Medulla oblongata (tissue), 1 donor: ENCODE measurements at regions not wholly inside any gene's neighbourhood (a gene's known extent, or its start where the extent isn't known, plus 50 kb on each side); places are given as distances from the start of the nearest gene placed in this dataset.
"Not testable (repeated sequence)": the region's sequence is repeated elsewhere in the genome, so short reads cannot be mapped to it uniquely, and the experiment has no call there.

Experiments
- DNase-seq: peaks from one replicate; pipeline ENCODE4 v3.0.0-alpha.2; 2015; ENCODE audit errors: extremely low spot score

DNA sequence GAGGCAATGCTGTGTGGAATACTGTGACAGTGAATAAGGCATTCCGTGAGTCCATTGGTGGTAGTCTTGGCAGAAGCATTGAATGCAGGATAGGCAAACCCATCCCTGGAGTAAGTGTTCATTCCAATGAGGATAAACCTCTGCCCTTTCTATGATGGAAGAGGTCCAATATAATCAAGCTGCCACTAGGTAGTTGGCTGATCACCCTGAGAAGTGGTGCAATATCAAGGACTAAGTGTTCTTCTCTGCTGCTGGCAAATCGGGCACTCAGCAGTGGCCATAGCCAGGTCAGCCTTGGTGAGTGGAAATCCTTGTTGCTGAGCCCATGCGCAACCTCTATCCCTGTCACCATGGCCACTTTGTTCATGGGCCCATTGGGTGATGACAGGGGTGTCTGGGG, 70.1 kb downstream of the FBXO4 start:
- DNase-seq: no peak

DNA sequence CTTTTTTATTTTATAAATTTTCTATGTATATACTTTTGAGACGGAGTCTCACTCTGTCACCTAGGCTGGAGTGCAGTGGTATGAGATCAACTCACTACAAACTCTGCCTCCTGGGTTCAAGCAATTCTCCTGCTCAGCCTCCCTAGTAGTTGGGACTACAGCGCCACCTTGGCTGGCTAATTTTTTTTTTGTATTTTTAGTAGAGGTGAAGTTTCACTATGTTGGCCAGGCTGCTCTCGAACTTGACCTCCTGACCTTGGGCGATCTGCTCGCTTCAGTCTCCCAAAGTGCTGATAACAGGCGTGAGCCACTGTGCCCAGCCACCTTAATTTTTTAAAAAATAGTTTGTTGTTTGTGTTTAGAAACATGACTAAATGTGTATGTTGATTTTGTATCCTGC, 76.6 kb downstream of the FBXO4 start:
- no peak for DNase-seq

DNA sequence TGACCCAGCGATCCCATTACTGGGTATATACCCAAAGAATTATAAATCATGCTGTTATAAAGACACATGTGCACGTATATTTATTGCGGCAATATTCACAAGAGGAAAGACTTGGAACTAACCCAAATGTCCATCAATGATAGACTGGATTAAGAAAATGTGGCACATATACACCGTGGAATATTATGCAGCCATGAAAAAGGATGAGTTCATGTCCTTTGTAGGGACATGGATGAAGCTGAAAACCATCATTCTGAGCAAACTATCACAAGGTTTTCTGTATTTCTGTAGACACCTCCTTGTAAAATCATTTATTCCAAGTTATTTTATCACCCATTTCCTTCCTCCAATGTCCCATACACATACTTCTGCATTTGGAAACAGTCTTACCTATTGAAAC, 78.8 kb downstream of the FBXO4 start:
- not testable (repeated sequence) for DNase-seq

DNA sequence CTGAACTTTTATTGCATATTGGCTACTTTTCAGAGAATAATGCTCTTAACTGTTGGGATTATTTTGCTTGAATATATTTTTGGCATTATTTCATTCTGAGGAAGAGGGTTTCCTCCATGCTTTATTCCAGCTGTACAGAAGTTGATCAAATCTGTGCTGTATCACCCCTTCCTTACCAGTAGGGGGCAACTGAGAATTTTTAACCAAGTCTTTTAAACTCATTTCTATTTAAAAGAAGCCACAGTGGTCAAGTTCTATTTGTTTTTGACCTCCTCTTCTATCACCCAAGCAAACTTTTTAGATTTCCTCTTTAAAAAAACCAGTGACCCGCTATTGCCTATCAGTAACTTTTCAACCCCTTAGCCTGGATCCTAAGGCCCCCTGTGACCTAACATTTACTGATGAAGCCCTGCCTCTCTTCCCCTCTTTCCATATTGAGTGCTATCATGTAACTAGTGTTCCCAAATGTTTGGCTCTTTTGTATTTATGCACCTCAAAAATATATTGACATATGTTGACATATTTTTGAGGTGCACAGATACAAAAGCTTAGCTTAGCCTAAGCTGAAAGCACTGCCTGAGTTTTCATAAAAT, 80.6 kb downstream of the FBXO4 start:
- DNase-seq: peak; percentile 12

DNA sequence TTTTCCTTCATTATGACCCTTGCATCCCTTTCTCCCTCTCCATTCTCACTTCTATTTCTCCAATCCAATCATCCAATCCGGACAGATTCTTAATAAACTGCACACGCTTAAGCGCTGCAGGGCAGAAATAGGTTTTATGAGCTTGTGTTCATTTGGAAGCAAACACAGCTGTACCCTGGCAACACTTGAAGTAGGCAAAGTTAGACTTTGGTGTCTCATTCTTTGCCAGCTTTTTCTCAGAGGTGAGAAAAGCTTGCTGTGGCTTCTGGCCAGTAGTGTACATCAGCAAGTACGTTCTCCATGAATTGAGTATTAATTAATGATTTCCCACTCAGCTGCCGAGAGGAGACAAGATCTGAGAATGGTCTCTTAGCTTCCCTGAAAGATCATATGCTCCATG, 88.5 kb downstream of the FBXO4 start:
- DNase-seq: no peak

DNA sequence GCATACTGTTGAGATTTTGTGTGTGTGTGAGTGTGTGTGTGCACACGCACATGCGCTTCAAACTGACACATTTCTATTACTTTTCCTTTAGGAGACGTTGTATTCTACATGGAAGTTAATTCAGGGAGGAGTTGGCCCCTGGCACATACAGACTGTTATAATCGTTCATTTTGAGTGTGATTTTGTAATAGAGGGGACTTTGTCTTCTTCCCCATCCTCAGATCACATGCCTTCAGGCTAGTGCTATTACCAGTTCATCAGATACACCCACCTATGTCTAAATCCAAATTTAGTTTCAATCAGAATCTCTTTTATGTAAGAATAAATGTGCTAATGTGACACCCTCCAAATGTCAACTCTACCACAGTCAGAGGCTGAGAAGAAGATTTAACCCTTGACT, 90.2 kb downstream of the FBXO4 start:
- DNase-seq: no peak

DNA sequence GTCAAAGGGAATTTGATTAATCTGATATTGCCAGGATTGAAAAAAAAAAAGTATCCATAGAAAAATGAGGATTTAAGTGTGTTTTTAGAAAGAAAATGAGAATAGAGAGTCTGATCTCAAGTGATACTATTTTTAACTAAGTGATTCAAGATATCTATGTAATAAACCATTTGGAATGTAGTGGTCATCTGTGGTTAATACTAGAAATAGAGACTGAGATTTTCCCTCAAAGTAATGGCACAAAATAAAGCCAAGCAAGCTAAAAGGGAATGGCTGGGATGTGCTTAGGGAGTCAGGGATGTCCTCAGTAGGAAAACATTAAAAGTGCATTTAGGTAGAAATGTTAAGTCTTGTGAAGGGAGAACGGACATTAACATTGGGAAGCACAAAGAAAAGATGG, 90.6 kb downstream of the FBXO4 start:
- no peak for DNase-seq

DNA sequence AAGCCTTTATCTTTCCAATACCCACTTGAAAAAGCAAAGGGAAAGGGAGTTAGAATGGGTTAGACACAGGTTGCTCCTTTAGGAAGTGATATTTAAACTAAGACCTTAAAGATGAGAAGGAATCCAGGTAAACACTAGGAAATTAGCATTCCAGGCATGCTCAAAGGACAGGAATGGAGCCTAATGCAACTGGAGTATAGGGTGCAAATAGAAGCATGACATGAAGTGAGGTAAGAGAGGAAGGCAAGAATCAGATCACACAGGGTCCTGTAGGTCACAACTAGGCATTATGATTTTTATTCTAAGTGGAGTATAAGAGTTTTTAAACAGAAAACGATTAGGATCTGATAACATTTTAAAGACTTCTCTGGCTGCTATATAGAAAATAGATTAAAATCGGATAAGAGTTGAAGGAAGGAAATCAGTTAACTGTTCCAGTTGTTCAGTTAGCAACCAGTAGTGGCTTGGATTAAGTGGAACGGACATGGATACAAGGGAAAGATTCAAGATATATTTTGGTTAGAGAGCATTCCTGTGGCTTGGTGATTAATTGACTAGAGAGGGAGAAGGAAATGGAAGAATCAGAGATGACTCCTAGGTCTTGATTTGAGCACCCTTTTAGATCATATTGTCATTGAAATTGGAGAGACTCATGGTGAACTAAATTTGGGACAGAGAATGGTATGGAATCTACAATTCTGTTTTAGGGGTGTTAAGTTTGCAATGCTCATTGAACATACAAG, 95.9 kb downstream of the FBXO4 start:
- DNase-seq: no peak

DNA sequence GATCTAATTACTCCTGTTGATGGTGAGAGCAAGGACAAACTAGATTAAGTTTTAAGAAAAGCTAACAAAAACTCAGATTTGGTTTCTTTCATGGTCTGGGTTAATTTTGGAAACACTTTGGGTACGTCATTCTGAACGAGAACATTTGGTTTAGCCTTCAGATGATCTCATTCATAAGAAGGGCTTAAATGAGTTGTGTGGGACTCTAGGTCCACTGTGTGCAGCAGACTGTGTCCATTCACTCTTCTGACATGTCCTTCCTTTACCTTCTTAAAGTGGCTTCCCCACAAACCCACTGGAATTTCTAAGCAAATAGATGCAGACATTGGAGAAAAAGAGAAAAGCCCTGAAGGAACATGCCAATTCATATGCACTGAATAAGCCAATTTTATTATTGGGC, 96.8 kb downstream of the FBXO4 start:
- no peak for DNase-seq

DNA sequence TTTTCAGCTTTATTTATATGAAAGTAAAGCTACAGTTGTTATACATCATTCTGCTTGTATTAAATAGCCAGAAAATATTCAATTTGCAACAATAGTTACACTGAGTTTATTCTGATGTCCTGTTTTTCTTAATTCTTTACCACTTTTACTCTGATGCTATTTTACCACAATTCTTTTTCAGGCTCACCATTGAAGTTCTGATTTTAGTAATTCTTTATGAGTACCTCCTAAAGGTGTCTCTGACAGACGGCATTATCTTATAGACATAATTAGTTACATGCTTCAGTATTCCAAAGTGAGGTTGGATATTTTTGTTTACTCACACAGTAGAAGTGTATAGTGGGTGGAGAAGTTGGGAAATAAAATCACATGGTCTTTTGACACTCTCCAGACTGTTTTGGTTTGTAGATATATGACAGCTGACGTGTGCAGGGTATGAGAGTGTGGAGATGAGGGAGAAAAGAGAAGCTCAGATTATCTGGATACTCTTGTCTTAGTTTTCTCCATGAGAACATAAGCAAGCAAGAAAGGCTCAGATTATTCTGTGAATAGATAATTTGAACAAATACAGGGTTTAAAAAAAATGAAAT, 97.4 kb downstream of the FBXO4 start:
- DNase-seq: no peak

DNA sequence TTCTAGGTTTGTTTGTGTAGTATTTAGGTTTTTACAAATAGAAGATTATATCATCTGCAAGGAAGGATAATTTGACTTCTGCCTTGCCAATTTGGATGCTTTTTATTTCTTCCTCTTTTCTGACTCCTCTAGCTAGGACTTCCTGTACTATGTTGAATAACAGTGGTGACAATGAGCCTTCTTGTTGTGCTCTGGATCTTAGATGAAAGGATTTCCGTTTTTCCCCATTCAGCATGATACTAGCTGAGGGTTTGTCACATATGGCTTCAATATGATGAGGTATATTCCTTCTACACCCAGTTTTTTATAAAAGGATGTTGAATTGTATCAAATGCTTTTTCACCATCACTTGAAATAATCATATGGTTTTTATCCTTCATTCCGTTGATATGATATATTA, 101.4 kb downstream of the FBXO4 start:
- no peak for DNase-seq

DNA sequence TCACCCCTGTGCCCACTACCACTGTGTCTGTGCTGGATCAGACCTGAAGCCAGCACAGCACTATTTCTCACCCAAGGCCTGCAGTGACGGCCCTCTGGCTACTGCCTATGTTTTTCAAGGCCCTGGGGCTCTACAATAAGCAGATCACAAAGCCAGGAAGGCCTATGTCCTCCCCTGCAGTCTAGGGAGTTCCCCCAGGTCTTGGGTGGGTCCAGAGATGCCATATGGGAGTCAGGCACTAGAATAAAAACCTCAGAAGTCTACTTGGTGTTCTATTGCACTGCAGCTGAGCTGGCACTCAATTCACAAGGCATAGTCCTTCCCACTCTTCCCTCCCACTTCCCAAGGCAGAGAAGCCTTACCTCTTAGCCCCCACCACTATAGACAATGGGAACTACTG, 107.1 kb downstream of the FBXO4 start:
- DNase-seq: no peak

DNA sequence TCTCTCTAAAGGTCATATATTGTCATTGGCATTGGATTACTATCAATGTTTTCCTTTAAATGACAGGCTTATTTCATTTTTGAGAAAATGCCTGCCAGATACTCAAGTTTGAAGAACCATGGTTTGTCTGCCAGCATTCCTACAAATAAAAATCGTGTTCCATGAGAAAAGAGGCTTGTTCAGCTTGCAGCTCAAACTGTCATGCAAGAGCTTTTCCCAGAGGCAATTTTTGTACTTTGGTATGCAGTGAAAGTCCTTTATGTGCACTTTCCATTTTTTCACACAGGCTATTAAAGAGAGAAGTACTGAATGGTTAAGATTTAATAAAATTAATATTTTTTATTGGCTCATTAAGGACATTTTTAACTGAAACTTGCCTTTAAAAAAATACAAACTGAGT, 110.4 kb downstream of the FBXO4 start:
- no peak for DNase-seq

DNA sequence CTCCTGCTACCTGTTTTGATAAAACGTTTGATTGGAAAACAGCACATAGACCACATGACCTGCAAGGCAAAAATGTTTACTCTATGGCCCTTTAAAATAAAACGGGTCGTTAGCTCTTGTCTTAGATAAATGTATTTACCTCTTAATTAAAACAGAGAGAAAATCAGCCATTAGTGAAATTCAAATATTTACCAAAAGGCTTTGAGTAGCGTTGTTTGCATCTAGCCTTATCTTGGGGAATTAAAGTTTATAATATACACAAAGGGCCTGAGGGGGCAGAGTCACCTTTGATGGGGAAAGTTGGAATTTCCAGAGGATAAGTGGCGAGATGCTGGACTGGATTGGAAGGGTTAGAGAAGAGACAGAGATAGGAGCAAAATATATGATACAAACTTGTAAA, 111.3 kb downstream of the FBXO4 start:
- no peak for DNase-seq

DNA sequence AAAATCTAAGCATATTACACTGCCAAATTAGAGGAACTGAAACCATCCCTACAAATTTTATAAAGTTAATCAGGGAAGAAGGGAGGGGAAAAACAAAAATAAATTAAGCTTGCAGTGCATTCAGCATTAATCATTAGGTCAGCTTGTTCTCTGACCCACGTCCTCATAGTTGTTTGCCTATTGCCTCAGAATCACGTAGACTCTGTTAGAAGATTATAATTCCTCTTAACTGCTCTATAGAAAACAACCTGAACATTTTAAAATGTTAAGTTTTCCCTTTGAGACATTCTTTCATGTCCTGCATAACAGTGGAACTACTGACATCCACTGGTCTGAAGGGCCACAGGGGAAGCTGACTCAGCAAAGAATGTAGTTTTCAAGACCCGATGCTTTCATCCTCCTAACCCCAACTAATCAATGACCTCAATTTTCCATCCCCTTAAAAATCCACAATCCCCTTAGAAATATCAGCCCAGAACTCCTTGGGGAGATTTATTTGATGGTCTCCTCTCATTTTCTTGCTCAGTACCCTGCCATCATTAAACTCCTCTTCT, 112.4 kb downstream of the FBXO4 start:
- DNase-seq: no peak

DNA sequence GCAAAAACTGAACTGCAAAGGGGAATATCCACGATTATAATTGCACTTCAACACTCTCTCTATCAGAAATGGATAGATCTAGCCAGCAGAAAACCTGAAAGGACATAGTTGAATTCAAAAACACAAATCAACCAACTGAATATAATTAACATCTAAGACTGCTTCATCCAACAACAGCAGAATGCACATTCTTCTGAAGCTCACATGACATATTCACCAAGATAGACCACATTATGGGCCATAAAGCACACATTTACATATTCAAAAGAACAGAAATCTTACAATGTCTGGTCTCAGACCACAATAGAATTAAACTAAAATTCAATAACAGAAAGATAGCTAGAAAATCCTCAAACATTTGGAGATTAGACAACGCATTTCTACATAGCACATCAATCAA, 118.3 kb downstream of the FBXO4 start:
- no peak for DNase-seq

DNA sequence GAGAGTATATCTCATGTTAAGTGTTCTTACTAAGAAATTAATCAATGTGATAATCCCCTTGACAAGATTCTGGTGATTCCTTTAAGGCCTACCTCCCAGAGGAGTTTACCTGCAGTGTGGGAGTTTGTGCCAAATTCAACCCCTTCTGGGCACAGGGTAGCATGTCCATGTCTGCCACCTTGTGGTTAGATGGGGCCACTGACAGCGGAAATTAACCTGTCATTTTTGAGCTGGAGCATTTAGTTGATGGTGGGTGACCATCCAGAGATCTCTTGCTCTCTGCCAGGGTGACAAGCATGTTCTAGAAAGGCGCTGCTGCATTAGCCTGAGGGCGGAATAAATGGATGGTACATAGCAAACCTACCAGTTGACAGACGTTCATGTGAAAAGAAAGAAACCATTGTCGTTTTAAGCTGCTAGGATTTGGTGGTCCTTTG, 132.2 kb downstream of the FBXO4 start:
- DNase-seq: peak; percentile 21

DNA sequence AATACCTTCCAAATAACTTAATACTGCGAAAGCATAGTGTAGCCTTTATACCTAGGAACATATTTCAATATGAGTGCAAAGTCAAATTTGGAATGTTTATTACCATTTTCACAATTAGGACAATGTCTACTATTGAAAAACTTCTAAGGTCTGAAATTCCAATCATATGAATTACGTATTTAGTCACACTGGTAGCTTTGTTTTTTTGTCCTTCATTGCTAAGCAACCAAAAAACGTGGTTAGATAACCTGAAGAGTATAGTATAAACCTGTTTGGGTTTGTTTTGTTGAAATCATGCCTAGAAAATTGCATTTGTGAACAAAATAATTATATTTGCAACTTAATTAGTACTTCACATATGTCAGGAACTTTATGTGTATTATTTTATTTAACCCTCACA, 134.2 kb downstream of the FBXO4 start:
- no peak for DNase-seq

DNA sequence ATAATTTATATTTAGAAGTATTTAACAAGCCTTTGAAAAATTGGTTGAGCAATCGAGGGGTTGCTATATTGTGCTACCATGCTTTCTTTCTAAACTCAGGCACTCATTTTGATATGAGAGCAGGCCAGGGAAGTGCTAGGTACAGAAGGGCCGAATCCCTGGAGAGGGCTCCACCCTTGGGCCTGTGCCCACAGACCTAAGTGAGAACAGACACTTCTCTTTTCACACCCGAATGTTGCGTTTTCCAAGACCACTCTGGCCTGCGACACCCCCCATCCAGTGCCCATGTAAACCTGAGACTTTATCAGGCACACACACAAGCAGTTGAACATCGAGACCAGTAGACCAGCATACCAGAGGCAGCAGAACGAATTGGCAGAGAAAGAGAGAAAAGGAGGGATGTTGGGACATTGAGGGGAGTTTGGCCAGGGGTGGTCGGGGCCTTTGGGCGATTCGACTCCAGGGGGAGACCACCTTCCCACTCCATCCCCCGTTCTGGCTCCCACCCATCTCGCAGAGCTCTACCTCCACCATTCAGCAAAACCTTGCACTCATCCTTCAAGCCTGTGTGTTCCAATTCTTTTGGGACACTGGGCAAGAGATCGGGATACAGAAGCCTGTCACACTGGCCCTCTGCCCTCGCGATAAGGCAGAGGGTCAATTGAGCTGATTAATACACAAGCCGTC, 134.8 kb downstream of the FBXO4 start:
- no peak for DNase-seq

DNA sequence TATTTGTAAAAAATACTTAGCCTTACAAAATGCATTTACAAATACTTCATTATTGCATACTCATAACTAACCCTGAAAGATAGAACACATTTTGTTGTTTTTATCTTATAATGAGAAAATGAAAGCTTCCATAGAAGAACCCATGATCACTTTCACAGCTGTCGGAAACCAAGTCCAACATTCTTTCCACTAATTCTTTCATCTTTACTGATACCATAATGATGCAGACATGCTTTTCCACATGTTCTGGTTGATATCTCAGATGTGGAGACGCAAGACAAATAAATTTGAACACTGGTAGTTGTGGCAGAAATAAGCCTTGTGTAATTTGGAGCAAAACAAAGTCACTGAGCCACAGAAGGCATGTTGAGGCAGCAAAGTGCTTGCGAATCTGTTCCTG, 136.0 kb downstream of the FBXO4 start:
- no peak for DNase-seq

DNA sequence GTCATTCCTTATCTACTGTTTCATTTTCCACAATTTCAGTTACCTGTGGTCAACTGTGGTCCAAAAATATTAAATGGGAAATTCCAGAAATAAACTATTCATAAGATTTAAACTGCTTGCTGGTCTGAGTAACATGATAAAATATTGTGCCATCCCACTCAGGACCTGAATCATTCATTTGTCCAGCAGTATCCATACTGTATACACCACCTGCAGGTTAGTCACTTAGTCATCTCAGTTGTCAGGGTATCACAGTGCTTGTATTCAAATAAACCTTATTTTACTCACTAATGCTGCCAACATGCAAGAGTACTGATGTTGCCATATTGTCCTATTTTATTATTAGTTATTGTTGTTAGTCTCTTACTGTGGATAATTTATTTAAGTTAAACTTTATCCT, 139.7 kb downstream of the FBXO4 start:
- no peak for DNase-seq

DNA sequence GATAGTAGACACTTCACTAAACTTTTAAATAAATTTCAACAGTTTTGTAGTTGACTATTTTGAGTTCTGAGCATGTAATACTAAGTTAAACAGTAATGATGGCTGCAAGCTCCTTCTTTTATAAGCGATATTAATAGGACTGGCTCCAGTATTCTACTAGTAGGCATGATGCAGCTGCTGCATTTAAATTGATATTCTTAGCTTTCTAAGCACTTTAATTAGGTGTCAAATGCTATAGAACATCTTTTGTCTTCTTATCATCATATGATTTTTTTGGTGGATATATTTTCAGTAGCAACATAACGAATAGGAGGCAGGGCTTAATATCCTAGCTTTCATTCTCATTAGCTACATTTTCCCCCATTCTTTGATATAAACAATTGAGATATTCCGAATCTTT, 141.1 kb downstream of the FBXO4 start:
- DNase-seq: no peak

DNA sequence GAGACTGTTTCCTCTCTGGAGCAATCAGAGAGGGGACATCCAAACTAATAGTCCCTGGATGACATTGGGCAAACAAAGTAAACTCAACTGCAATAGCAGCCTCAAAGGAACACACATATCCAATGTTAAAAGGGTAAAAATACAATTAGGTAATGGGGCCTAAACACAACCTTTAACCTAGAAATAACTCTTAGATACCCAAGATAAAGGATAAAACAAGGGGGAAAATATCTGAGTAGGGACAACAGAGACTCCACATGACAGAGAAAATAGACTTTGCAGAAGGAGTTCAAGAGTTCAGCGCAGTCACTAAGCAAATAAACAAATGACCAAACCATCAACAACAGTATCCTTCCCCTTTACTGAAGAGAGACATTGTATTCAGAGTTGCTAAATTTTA, 149.3 kb downstream of the FBXO4 start:
- DNase-seq: no peak
